ENCODE measurements at regions not wholly inside any gene's neighbourhood (a gene's known extent, or its start where the extent isn't known, plus 50 kb on each side); places are given as distances from the start of the nearest gene placed in this dataset.
"Not testable (repeated sequence)": the region's sequence is repeated elsewhere in the genome, so short reads cannot be mapped to it uniquely, and the experiment has no call there.

- DNase-seq (ENCODE audit: low read depth), result no peak
Observed at GRCh38 chr2:49861821-49862220, 707.5 kb upstream of the FSHR start.

GRCh38 chr2:49860834-49861233 lies 706.5 kb upstream of the FSHR start:
- no peak for DNase-seq (ENCODE audit: low read depth)

- no peak for DNase-seq (ENCODE audit: low read depth)
Observed at GRCh38 chr2:49860170-49860569, 705.9 kb upstream of the FSHR start.

- no peak for DNase-seq (ENCODE audit: low read depth)
Observed at GRCh38 chr2:49858657-49859056, 704.3 kb upstream of the FSHR start.

GRCh38 chr2:49858113-49858490 lies 703.8 kb upstream of the FSHR start:
- DNase-seq (ENCODE audit: low read depth), result no peak

GRCh38 chr2:49857371-49858112 lies 703.2 kb upstream of the FSHR start:
- no peak for DNase-seq (ENCODE audit: low read depth)

- DNase-seq (ENCODE audit: low read depth), result no peak
Observed at GRCh38 chr2:49845671-49846070, 691.4 kb upstream of the FSHR start.

- DNase-seq (ENCODE audit: low read depth), result no peak
Observed at GRCh38 chr2:49845021-49845420, 690.7 kb upstream of the FSHR start.

- DNase-seq (ENCODE audit: low read depth), result not testable (repeated sequence)
Observed at GRCh38 chr2:49844113-49844512, 689.8 kb upstream of the FSHR start.

GRCh38 chr2:49843314-49843713 lies 689.0 kb upstream of the FSHR start:
- no peak for DNase-seq (ENCODE audit: low read depth)

- DNase-seq (ENCODE audit: low read depth), result no peak
Observed at GRCh38 chr2:49840428-49840975, 686.2 kb upstream of the FSHR start.

- no peak for DNase-seq (ENCODE audit: low read depth)
Observed at GRCh38 chr2:49839818-49840217, 685.5 kb upstream of the FSHR start.

GRCh38 chr2:49837561-49838293 lies 683.4 kb upstream of the FSHR start:
- no peak for DNase-seq (ENCODE audit: low read depth)

- DNase-seq (ENCODE audit: low read depth), result no peak
Observed at GRCh38 chr2:49836017-49836416, 681.7 kb upstream of the FSHR start.

GRCh38 chr2:49834433-49834832 lies 680.1 kb upstream of the FSHR start:
- DNase-seq (ENCODE audit: low read depth), result no peak

- no peak for DNase-seq (ENCODE audit: low read depth)
Observed at GRCh38 chr2:49832555-49832954, 678.2 kb upstream of the FSHR start.

GRCh38 chr2:49831698-49832367 lies 677.5 kb upstream of the FSHR start:
- DNase-seq (ENCODE audit: low read depth), result no peak

- DNase-seq (ENCODE audit: low read depth), result no peak
Observed at GRCh38 chr2:49830846-49831245, 676.5 kb upstream of the FSHR start.

GRCh38 chr2:49827366-49827765 lies 673.1 kb upstream of the FSHR start:
- DNase-seq (ENCODE audit: low read depth), result no peak

GRCh38 chr2:49813208-49813607 lies 658.9 kb upstream of the FSHR start:
- no peak for DNase-seq (ENCODE audit: low read depth)

- DNase-seq (ENCODE audit: low read depth), result no peak
Observed at GRCh38 chr2:49812730-49813129, 658.4 kb upstream of the FSHR start.

- no peak for DNase-seq (ENCODE audit: low read depth)
Observed at GRCh38 chr2:49811502-49811901, 657.2 kb upstream of the FSHR start.

- no peak for DNase-seq (ENCODE audit: low read depth)
Observed at GRCh38 chr2:49807689-49808088, 653.4 kb upstream of the FSHR start.

Measured in HS-27A (cell line).